Mucosa of descending colon (tissue), 3 donors: ENCODE measurements at regions not wholly inside any gene's neighbourhood (a gene's known extent, or its start where the extent isn't known, plus 50 kb on each side); places are given as distances from the start of the nearest gene placed in this dataset.

Source experiments
- ATAC-seq: fragments of 200-7000 bp; cut with Tn5 transposase; one replicate; pipeline ENCODE4 v1.9.1; 2020; ENCODE audit warnings: mild to moderate bottlenecking, moderate library complexity
- DNase-seq, 3 donors: peaks; one replicate each; pipeline ENCODE4 v3.0.0-alpha.2; 2020
- H3K36me3 ChIP-seq: fragments of 200-600 bp; one replicate; pipeline ENCODE4 v1.8.0; 2021; ENCODE audit warnings: low read depth, mild to moderate bottlenecking
- H3K4me1 ChIP-seq: fragments of 200-600 bp; one replicate; pipeline ENCODE4 v1.8.0; 2021; ENCODE audit warnings: low read depth, mild to moderate bottlenecking
- H3K4me3 ChIP-seq: fragments of 200-600 bp; one replicate; pipeline ENCODE4 v1.8.0; 2021; ENCODE audit warnings: mild to moderate bottlenecking
- H3K9me3 ChIP-seq: fragments of 200-600 bp; one replicate; pipeline ENCODE4 v1.8.0; 2021; ENCODE audit warnings: mild to moderate bottlenecking
- intact Hi-C, 2 donors: fragments of 100-400 bp; cut with DNase I in 1 of 2; cut with micrococcal nuclease in 1 of 2; formaldehyde crosslinking; loops; one replicate each; pipeline versions ENCODE4 v1.11.0 to v1.11.1; 2022; cut with DNase I, micrococcal nuclease
- TF ChIP-seq, protein P1 (sequence below): fragments of 200-600 bp; IDR thresholded peaks from one replicate; pipeline ENCODE4 v1.8.0; 2022; ENCODE audit warnings: antibody characterized with exemption, mild to moderate bottlenecking
- donor health status: DM: no; HTN: no; CAD: no; lungs with moderate emphysema.
- donor health status: DM: no; HTN: no; CAD: no.
- donor health status: DM: no; HTN: yes; CAD: no.

DNA sequence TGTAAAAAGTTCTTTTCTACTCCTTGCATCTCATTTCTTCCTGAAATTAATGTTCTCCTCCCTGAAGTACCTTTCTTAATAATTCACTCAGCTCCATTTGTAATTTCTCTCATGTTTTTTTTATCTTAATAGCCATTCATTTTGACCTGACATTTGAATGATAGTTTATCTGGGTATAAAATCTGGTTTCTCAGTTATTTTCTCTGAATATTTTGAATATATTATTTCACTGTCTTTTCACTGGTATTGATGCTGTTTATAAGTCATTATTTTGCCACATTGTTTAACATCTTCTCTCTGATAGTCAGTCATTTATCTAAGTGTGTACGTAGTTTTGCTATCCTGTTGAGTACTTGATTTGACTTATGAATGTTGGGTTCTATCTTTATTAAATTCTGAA is 68.8 kb upstream of the ARHGAP18 start:
- Histone ChIP-seq H3K4me3 (no peak overlapping the region), H3K36me3 (no peaks in the 10 kb centered on the region), H3K4me1 (no peaks in the 10 kb centered on the region), H3K9me3 (peaks cover 4% of the 10 kb centered on the region)
- intact Hi-C loops: no loop called here
- ATAC-seq (no peak), DNase-seq (no peak)
- TF ChIP-seq, protein P1, sequence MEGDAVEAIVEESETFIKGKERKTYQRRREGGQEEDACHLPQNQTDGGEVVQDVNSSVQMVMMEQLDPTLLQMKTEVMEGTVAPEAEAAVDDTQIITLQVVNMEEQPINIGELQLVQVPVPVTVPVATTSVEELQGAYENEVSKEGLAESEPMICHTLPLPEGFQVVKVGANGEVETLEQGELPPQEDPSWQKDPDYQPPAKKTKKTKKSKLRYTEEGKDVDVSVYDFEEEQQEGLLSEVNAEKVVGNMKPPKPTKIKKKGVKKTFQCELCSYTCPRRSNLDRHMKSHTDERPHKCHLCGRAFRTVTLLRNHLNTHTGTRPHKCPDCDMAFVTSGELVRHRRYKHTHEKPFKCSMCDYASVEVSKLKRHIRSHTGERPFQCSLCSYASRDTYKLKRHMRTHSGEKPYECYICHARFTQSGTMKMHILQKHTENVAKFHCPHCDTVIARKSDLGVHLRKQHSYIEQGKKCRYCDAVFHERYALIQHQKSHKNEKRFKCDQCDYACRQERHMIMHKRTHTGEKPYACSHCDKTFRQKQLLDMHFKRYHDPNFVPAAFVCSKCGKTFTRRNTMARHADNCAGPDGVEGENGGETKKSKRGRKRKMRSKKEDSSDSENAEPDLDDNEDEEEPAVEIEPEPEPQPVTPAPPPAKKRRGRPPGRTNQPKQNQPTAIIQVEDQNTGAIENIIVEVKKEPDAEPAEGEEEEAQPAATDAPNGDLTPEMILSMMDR: no peak

DNA sequence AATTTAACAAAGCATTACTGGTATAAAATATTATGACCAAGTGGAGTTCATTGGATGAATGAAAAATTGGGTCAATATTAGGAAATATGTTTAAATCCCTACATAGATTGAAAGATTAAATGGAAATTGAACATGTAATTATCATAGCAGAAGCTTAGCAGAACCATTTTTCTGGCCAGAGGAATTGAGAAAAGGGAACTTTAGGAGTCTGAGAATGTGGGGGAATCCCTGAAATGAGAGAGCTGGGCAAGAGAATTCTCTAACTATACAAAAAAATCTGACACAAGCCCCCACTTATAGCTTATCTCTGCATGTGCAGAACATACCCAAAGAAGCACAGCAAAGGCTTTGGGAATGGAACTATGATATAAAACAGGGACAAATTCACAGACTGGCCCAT is 67.4 kb upstream of the ARHGAP18 start:
- H3K4me3 ChIP-seq: no peak overlapping the region
- no peak for DNase-seq
- H3K9me3 ChIP-seq: peaks cover 4% of the 10 kb centered on the region
- TF ChIP-seq, protein P1: no peak
- ATAC-seq: no peak
- intact Hi-C loops: no loop called here
- no peaks in the 10 kb centered on the region for H3K36me3 ChIP-seq
- no peaks in the 10 kb centered on the region for H3K4me1 ChIP-seq

DNA sequence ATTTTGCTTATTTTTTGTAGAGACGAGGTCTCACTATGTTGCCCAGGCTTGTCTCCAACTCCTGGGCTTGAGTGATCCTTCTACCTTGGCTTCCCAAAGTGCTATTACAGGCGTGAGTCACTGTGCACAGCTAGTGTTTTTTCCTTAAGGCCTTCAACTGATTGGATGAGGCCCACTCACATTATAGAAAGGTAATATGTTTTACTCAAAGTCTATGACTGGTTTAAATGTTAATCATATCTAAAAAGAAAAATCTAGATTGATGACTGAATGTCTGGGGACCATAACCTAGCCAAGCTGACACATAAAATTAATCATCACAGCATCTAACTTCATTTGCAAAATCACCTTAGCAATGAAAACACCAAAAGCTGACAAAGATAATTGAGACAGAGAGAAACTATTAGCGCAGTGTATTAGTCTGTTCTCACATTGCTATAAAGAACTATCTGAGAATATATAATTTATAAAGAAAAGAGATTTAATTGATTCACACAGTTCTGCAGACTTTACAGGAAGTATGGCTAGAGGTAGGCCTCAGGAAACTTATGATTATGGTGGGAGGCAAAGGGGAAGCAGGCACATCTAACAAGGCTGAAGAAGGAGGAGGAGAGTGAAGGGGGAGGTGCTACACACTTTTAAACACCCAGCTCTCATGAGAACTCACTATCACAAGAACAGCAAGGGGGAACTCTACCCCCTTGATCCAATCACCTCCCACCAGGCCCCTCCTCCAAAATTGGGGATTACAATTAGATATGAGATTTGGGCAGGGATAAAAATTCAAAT is 66.8 kb upstream of the ARHGAP18 start:
- Histone ChIP-seq H3K4me1 (no peaks in the 10 kb centered on the region), H3K4me3 (no peak overlapping the region), H3K36me3 (no peaks in the 10 kb centered on the region), H3K9me3 (peaks cover 4% of the 10 kb centered on the region)
- TF ChIP-seq, protein P1: no peak
- DNase-seq (no peak), ATAC-seq (no peak)
- intact Hi-C loops: no loop called here

DNA sequence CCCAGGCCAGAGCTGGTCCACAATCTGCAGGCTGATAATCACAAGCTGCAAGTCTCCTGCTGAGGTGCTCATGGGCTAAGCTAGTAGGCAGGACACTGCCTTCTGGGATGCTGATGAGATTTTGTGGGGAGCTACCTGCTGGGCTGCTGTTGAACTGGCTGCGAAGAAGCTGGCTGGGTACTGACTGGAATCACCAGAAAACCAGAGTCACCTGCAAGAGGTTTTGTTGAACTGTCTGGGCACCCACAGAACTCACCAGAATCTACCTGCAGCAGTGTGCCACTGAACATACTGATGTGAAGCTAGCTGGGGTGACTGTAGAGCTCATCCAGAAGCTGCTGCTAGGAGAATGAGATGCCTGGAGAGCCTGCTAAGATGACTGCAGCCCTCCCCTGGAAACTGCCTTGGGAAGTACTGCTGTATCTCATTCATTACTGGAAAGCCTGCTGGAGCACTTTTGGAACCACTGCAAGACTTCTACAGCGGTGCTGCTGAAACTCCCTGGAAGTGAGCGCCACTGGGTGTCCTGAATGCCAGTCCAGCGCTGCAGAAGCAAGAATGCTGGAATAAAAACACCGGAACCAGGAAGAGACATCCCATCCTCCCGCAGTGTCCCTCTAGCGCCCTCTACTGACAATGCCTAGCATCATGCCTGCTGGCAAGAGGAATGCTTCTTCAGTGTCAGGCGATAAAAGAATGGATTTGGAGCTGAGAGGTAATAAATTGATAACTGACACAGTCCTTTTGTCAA is 64.9 kb upstream of the ARHGAP18 start:
- intact Hi-C loops: no loop called here
- Histone ChIP-seq H3K4me1 (no peaks in the 10 kb centered on the region), H3K4me3 (no peak overlapping the region), H3K36me3 (no peaks in the 10 kb centered on the region), H3K9me3 (peaks cover 4% of the 10 kb centered on the region)
- TF ChIP-seq, protein P1: peak; percentile 80
- ATAC-seq (peak; percentile 96), DNase-seq (peak in 2 of 3 donors; percentile 67 to 83)

DNA sequence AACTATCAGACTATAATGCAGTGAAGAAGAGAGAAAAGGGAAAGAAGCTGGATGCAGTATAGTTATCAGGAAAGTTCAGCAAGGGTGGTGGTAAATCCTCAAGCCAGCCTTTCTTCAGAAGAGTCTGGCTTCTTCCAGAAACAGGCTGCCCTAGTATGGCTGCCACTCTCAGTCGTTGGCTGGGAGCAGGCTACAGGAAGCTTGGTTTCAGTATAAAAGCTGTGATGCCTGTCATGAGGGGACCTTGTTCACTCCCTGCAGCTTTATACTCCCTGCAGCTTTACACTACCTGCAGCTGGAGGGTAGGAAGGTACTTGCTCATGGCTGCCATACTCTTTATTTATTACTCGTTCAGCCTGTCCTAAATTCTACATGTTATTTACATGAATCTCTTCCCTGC is 63.3 kb upstream of the ARHGAP18 start:
- intact Hi-C loops: no loop called here
- no peak for ATAC-seq
- Histone ChIP-seq H3K36me3 (no peaks in the 10 kb centered on the region), H3K4me3 (no peak overlapping the region), H3K4me1 (no peaks in the 10 kb centered on the region), H3K9me3 (no peaks in the 10 kb centered on the region)
- DNase-seq: no peak
- TF ChIP-seq, protein P1: no peak
